ENCODE measurements at regions not wholly inside any gene's neighbourhood (a gene's known extent, or its start where the extent isn't known, plus 50 kb on each side); places are given as distances from the start of the nearest gene placed in this dataset.

- TF ChIP-seq CTCF (IDR thresholded peaks at IDR 0.05) (no peak), ZFX (IDR thresholded peaks at IDR 0.05; ENCODE audit: borderline replicate concordance) (no peak)
Observed at GRCh38 chr3:145159640-145160039, 1001.3 kb downstream of the PLOD2 start.

Measured in 22Rv1 (cell line).